ENCODE measurements at regions not wholly inside any gene's neighbourhood (a gene's known extent, or its start where the extent isn't known, plus 50 kb on each side); places are given as distances from the start of the nearest gene placed in this dataset.

DNA sequence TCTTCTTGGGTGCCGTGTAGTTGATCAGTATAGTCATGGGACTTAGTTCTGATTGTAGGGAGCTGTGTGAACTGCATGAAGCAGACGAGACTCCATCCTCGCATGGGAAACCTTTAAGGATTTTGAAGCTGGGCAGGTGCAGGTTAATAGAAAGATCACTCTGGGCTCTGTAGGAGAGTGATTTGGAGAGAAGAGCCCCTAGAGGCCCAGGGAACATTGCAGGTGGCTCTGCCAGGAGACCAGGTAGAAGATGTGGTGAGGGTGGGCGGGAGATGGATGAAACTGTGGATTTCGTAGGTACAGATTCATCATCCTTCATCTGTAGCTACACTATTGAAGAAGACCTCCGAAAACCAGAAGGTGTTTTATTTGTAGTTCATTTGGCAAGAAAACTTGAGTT lies 53.3 kb downstream of the UTRN start:
- TF ChIP-seq CTCF (IDR thresholded peaks at IDR 0.05): no peak
- TF ChIP-seq POLR2A (IDR thresholded peaks at IDR 0.05): no peak
